Heart left ventricle (tissue), 16 donors: ENCODE measurements at regions not wholly inside any gene's neighbourhood (a gene's known extent, or its start where the extent isn't known, plus 50 kb on each side); places are given as distances from the start of the nearest gene placed in this dataset.

Experiments used
- ATAC-seq, 4 donors: fragments of 200-7000 bp; cut with Tn5 transposase; one replicate each; pipeline ENCODE4 v1.9.1; 2020 to 2022; ENCODE audit warnings: moderate library complexity in 4 of 4, mild to moderate bottlenecking in 3 of 4, moderate number of reproducible peaks in 1 of 4
- DNase-seq, 5 donors: peaks; one replicate each; pipeline ENCODE4 v3.0.0-alpha.2; 2020
- H3K27ac ChIP-seq, 12 donors: fragments of 200-600 bp; sonication (generic) in 4 of 12; one replicate each; pipeline versions ENCODE4 v1.5.0 to v1.8.0; 2016 to 2022; ENCODE audit warnings: mild to moderate bottlenecking in 2 of 12
- H3K27me3 ChIP-seq, 9 donors: fragments of 200-600 bp; sonication (generic) in 2 of 9; one replicate each; pipeline versions ENCODE4 v1.5.1 to v1.8.0; 2016 to 2022; ENCODE audit warnings: mild to moderate bottlenecking in 3 of 9
- H3K36me3 ChIP-seq, 9 donors: fragments of 200-600 bp; sonication (generic) in 2 of 9; one replicate each; pipeline versions ENCODE4 v1.5.0 to v1.8.0; 2018 to 2022; ENCODE audit warnings: mild to moderate bottlenecking in 2 of 9
- H3K4me1 ChIP-seq, 12 donors: fragments of 200-600 bp; sonication (generic) in 4 of 12; one replicate each; pipeline versions ENCODE4 v1.5.0 to v1.8.0; 2016 to 2022; ENCODE audit warnings: mild to moderate bottlenecking in 3 of 12
- H3K4me3 ChIP-seq, 12 donors: fragments of 200-600 bp; sonication (generic) in 4 of 12; one replicate each; pipeline versions ENCODE4 v1.5.0 to v1.8.0; 2017 to 2022; ENCODE audit warnings: mild to moderate bottlenecking in 9 of 12, moderate library complexity in 4 of 12
- H3K9me3 ChIP-seq, 12 donors: fragments of 200-600 bp; sonication (generic) in 4 of 12; one replicate each; pipeline versions ENCODE4 v1.5.0 to v1.8.0; 2016 to 2022; ENCODE audit warnings: mild to moderate bottlenecking in 1 of 12
- CTCF ChIP-seq, 12 donors: fragments of 200-600 bp; sonication (generic) in 4 of 12; IDR thresholded peaks; one replicate each; pipeline versions ENCODE4 v1.5.0 to v1.8.0; 2018 to 2022; ENCODE audit warnings: antibody characterized with exemption in 12 of 12, mild to moderate bottlenecking in 5 of 12
- POLR2A ChIP-seq, 2 donors: fragments of 450-650 bp; IDR thresholded peaks; one replicate each; pipeline ENCODE4 v1.6.1; 2017; ENCODE audit warnings: antibody characterized with exemption in 2 of 2, mild to moderate bottlenecking in 2 of 2, moderate library complexity in 2 of 2
- WGBS, 4 donors: extraction: QIAGEN DNeasy Blood & Tissue Kit in 2 of 4; methylation state at CpG; one replicate each; pipeline versions ENCODE4 v1.1.5 to v1.1.7; 2013 to 2018; 5-methylcytosine and 5-hydroxymethylcytosine counted together
- intact Hi-C, 10 donors: fragments of 100-400 bp; cut with DNase I; formaldehyde crosslinking; loops; one replicate each; pipeline versions ENCODE4 v1.11.1 to v1.14.2; 2022
- donor health status: ischemic (EF 13 %, LVEDD 7.1; RV severe dilation, severe dysfunction).
- donor health status: healthy with polysubstance abuse.
- donor health status: DM: no; HTN: yes; CAD: no.
- donor health status: DM: no; HTN: no; CAD: no.
- donor health status: ischemic (EF 25% LVEDD 6.9; RV normal size, moderate dysfunction).
- donor health status: ischemic (EF 25% LVEDD 5.7; RV mildly dilated, moderate dysfunction).
- donor health status: healthy.
- donor health status: DM: yes; HTN: yes; CAD: no.
- donor health status: ischemic (EF 35%, LVEDD 5.7; RV mildly dilated, moderate dysfunction).
- donor health status: nonischemic (EF 11% LVEDD 7.7; RV severe dilation, severe dysfunction).
- donor health status: DM: yes; HTN: yes; CAD: no.
- donor health status: PGD.
- donor health status: ischemic (EF 29% LVEDD 5.4; RV normal size, mild dysfunction).
- donor health status: nonischemic (EF 23%, LVEDD 6.1; RV moderate dilation, normal function).

- Histone ChIP-seq H3K36me3 (no peaks in the 10 kb centered on the region), H3K4me1 (no peaks in the 10 kb centered on the region), H3K27me3 (no peaks in the 10 kb centered on the region), H3K27ac (no peak overlapping the region), H3K9me3 (no peaks in the 10 kb centered on the region), H3K4me3 (no peak overlapping the region)
- DNase-seq (no peak), ATAC-seq (no peak)
- TF ChIP-seq POLR2A (IDR thresholded peaks at IDR 0.05) (no peak), CTCF (IDR thresholded peaks at IDR 0.05) (no peak)
- 72 to 84% (median 79%) methylated on average over 5 of the region's 5 CpGs for WGBS, 4 donors
- intact Hi-C loops, result no loop called here
Measured at GRCh38 chrX:8313844-8314243, 142.8 kb upstream of the VCX2 start.

- H3K9me3 ChIP-seq, result no peaks in the 10 kb centered on the region
- H3K4me1 ChIP-seq, result no peaks in the 10 kb centered on the region
- no peak for ATAC-seq
- H3K36me3 ChIP-seq, result no peaks in the 10 kb centered on the region
- H3K27ac ChIP-seq, result no peak overlapping the region
- H3K27me3 ChIP-seq, result no peaks in the 10 kb centered on the region
- no peak for DNase-seq
- no peak overlapping the region for H3K4me3 ChIP-seq
- intact Hi-C loops, result no loop called here
- TF ChIP-seq CTCF (IDR thresholded peaks at IDR 0.05), result no peak
- no peak for TF ChIP-seq POLR2A (IDR thresholded peaks at IDR 0.05)
- WGBS, 4 donors, result 80 to 87% (median 84%) methylated on average over 4 of the region's 4 CpGs
Measured at GRCh38 chrX:8314881-8315280, 143.8 kb upstream of the VCX2 start.

GRCh38 chrX:8319359-8319758 is 145.3 kb upstream of the VCX3B start:
- Histone ChIP-seq H3K27me3 (no peaks in the 10 kb centered on the region), H3K4me3 (no peak overlapping the region), H3K9me3 (peaks cover 0 to 15% (median 0%) of the 10 kb centered on the region in 12 donors), H3K4me1 (no peaks in the 10 kb centered on the region), H3K36me3 (no peaks in the 10 kb centered on the region), H3K27ac (no peak overlapping the region)
- intact Hi-C loops, result no loop called here
- ATAC-seq, result no peak
- 66 to 85% (median 77%) methylated on average over 7 of the region's 7 CpGs for WGBS, 4 donors
- no peak for TF ChIP-seq CTCF (IDR thresholded peaks at IDR 0.05)
- no peak for TF ChIP-seq POLR2A (IDR thresholded peaks at IDR 0.05)
- DNase-seq, result no peak

GRCh38 chrX:8323356-8323755 is 141.3 kb upstream of the VCX3B start:
- H3K4me3 ChIP-seq, result no peak overlapping the region
- DNase-seq, result no peak
- H3K27ac ChIP-seq, result no peak overlapping the region
- H3K36me3 ChIP-seq, result no peaks in the 10 kb centered on the region
- no peak for ATAC-seq
- no peaks in the 10 kb centered on the region for H3K4me1 ChIP-seq
- no peaks in the 10 kb centered on the region for H3K27me3 ChIP-seq
- intact Hi-C loops, result no loop called here
- TF ChIP-seq CTCF (IDR thresholded peaks at IDR 0.05) (no peak), POLR2A (IDR thresholded peaks at IDR 0.05) (no peak)
- peaks cover 0 to 15% (median 0%) of the 10 kb centered on the region in 12 donors for H3K9me3 ChIP-seq
- WGBS, 4 donors, result 86 to 90% (median 89%) methylated on average over 4 of the region's 4 CpGs
